Pancreas (tissue), 10 donors: ENCODE measurements at regions not wholly inside any gene's neighbourhood (a gene's known extent, or its start where the extent isn't known, plus 50 kb on each side); places are given as distances from the start of the nearest gene placed in this dataset.

Experiments
- ATAC-seq, 4 donors: fragments of 200-7000 bp; cut with Tn5 transposase; one replicate each; pipeline versions ENCODE4 v1.8.0 to v1.9.1; 2020; ENCODE audit warnings: mild to moderate bottlenecking in 4 of 4, moderate library complexity in 4 of 4
- DNase-seq, 6 donors: peaks; one replicate each; pipeline ENCODE4 v3.0.0-alpha.2; 2020
- FAIRE-seq: peaks from 2 replicates; lab custom pipeline; 2012; peaks lifted over from hg19 to GRCh38; lab: Jason Lieb, UNC
- H3K27ac ChIP-seq, 4 donors: fragments of 200-600 bp; sonication (generic); 1 replicate in 3 of 4; 2 replicates in 1 of 4; pipeline versions ENCODE4 v1.5.0 to v1.8.0; 2020
- H3K27me3 ChIP-seq, 4 donors: fragments of 200-600 bp; one replicate each; pipeline ENCODE4 v1.8.0; 2021
- H3K36me3 ChIP-seq, 3 donors: fragments of 200-600 bp; sonication (generic) in 1 of 3; one replicate each; pipeline versions ENCODE4 v1.5.0 to v1.8.0; 2020 to 2021
- H3K4me1 ChIP-seq, 3 donors: fragments of 200-600 bp; one replicate each; pipeline ENCODE4 v1.8.0; 2021
- H3K4me3 ChIP-seq, 4 donors: fragments of 200-600 bp; sonication (generic) in 2 of 4; one replicate each; pipeline versions ENCODE4 v1.5.0 to v1.8.0; 2020 to 2021
- H3K9me3 ChIP-seq, 4 donors: fragments of 200-600 bp; one replicate each; pipeline ENCODE4 v1.8.0; 2021
- whole genome bisulfite sequencing, 2 donors: extraction: QIAGEN DNeasy Blood & Tissue Kit; methylation state at CpG; one replicate each; pipeline ENCODE4 v1.1.7; 2013; 5-methylcytosine and 5-hydroxymethylcytosine counted together
- intact Hi-C, 3 donors: fragments of 100-400 bp; cut with DNase I; formaldehyde crosslinking; loops; one replicate each; pipeline versions ENCODE4 v1.11.1 to v1.14.2; 2022
- TF ChIP-seq, protein P1 (sequence below), 4 donors: fragments of 200-600 bp; sonication (generic) in 3 of 4; IDR thresholded peaks; one replicate each; pipeline versions ENCODE4 v1.5.0 to v1.8.0; 2021; ENCODE audit warnings: antibody characterized with exemption in 4 of 4
- donor health status: healthy with polysubstance abuse.
- donor health status: DM: no; HTN: no; CAD: no; lungs with moderate emphysema.
- donor health status: DM: no; HTN: no; CAD: no.
- donor health status: control.
- donor health status: control.
- donor health status: Bipolar disorder and iron deficiency.
- donor health status: DM: yes; HTN: yes; CAD: no.
- donor health status: DM: no; HTN: no; CAD: no.
- donor health status: DM: no; HTN: no; CAD: no.
- donor health status: DM: yes; HTN: yes; CAD: no.

DNA sequence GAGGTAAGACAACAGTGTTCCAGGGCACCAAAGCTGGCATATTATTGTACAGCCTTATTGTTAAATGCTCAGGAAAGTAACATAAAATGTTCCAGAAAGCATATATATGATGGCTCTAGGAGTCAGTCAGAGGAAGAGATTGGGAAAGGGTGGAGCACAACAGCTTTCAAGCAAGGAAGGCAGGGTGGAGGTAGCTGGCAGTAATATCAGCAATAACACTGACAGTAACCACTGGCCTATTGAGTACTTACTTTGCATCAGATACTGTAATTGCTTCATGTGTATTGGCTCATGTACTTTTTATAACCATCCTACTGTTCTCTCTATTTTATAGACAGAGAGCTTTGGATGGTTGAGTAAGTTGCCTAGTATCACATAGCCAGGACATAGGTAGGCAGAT, 830.2 kb downstream of the DHX35 start:
- Histone ChIP-seq H3K4me3 (no peak overlapping the region), H3K27me3 (no peaks in the 10 kb centered on the region), H3K36me3 (no peaks in the 10 kb centered on the region), H3K27ac (no peak overlapping the region), H3K9me3 (no peaks in the 10 kb centered on the region), H3K4me1 (no peaks in the 10 kb centered on the region)
- no peak for FAIRE-seq
- DNase-seq: no peak
- intact Hi-C loops: no loop called here
- TF ChIP-seq, protein P1, sequence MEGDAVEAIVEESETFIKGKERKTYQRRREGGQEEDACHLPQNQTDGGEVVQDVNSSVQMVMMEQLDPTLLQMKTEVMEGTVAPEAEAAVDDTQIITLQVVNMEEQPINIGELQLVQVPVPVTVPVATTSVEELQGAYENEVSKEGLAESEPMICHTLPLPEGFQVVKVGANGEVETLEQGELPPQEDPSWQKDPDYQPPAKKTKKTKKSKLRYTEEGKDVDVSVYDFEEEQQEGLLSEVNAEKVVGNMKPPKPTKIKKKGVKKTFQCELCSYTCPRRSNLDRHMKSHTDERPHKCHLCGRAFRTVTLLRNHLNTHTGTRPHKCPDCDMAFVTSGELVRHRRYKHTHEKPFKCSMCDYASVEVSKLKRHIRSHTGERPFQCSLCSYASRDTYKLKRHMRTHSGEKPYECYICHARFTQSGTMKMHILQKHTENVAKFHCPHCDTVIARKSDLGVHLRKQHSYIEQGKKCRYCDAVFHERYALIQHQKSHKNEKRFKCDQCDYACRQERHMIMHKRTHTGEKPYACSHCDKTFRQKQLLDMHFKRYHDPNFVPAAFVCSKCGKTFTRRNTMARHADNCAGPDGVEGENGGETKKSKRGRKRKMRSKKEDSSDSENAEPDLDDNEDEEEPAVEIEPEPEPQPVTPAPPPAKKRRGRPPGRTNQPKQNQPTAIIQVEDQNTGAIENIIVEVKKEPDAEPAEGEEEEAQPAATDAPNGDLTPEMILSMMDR (IDR thresholded peaks at IDR 0.05): no peak
- no peak for ATAC-seq

DNA sequence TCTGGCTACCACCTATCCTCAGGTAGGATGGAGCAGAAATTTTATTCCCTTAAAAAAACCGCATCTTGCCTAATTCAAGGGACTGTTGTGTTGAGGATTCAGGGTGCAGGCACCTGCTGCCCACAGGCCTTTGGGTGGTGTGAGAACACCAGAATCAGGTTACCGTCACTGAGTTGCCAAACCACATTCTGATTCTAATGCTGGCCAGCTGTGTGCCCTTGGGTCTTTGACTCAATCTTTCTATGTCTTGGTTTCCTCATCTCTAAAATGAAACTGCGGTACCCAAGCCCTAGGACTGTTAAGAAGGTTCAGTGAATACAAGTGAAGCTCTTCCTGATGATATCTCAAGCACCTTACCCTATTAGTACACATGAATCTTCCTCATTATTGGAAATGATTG, 827.3 kb downstream of the DHX35 start:
- 88 to 89% methylated on average over 3 of the region's 3 CpGs for WGBS, 2 donors
- FAIRE-seq: no peak
- intact Hi-C loops: no loop called here
- H3K27me3 ChIP-seq: no peaks in the 10 kb centered on the region
- H3K27ac ChIP-seq: no peak overlapping the region
- no peak for ATAC-seq
- TF ChIP-seq, protein P1 (IDR thresholded peaks at IDR 0.05): no peak
- no peaks in the 10 kb centered on the region for H3K4me1 ChIP-seq
- H3K4me3 ChIP-seq: no peak overlapping the region
- no peaks in the 10 kb centered on the region for H3K9me3 ChIP-seq
- H3K36me3 ChIP-seq: no peaks in the 10 kb centered on the region
- no peak for DNase-seq

GRCh38 chr20:39785252-39785917, 823.2 kb downstream of the DHX35 start:
- intact Hi-C loops: no loop called here
- TF ChIP-seq, protein P1 (IDR thresholded peaks at IDR 0.05): no peak
- Histone ChIP-seq H3K36me3 (no peaks in the 10 kb centered on the region), H3K9me3 (no peaks in the 10 kb centered on the region), H3K27me3 (peaks cover 0 to 3% (median 0%) of the 10 kb centered on the region in 4 donors), H3K4me3 (no peak overlapping the region), H3K27ac (peak overlapping the region in 2 of 4 donors; percentile 13 to 29), H3K4me1 (no peaks in the 10 kb centered on the region)
- FAIRE-seq (no peak), DNase-seq (no peak), ATAC-seq (peak in 3 of 4 donors; percentile 28 to 67 (median 56))
- WGBS, 2 donors: 12 to 13% methylated on average over 4 of the region's 4 CpGs

DNA sequence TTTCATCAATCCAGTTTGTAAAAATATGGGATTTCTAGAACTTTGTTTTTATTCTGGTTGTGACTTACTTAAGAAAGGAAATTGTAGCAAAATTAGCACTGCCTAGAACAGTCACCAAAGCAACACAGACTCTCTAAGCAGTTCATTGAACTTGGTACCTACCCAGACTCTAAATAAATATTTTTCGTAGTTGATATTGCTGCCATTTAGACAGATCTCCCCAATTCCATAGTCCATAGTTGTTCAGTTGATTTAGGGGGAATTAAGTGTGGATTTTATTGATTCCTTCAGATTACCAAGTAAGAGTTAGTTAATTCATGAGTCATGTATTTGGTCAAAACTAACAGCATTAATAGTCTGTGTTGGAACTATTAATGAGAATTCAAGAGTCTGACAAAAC, 822.5 kb downstream of the DHX35 start:
- H3K27me3 ChIP-seq: peaks cover 0 to 3% (median 0%) of the 10 kb centered on the region in 4 donors
- no peak for DNase-seq
- H3K27ac ChIP-seq: no peak overlapping the region
- intact Hi-C loops: no loop called here
- no peaks in the 10 kb centered on the region for H3K9me3 ChIP-seq
- no peaks in the 10 kb centered on the region for H3K36me3 ChIP-seq
- no peak for ATAC-seq
- no peak overlapping the region for H3K4me3 ChIP-seq
- 14 to 16% methylated on average over 1 of the region's 1 CpG for WGBS, 2 donors
- FAIRE-seq: no peak
- no peaks in the 10 kb centered on the region for H3K4me1 ChIP-seq
- TF ChIP-seq, protein P1 (IDR thresholded peaks at IDR 0.05): no peak

- FAIRE-seq: no peak
- WGBS, 2 donors: 15 to 20% methylated on average over 5 of the region's 5 CpGs
These were observed 816.9 kb downstream of the DHX35 start for GRCh38 chr20:39778847-39779604.

More at GRCh38 chr20:39778847-39779604, 816.9 kb downstream of the DHX35 start:
- Histone ChIP-seq H3K27ac (peak overlapping the region; percentile 14 to 59 (median 42)), H3K4me3 (no peak overlapping the region), H3K27me3 (peaks cover 0 to 3% (median 0%) of the 10 kb centered on the region in 4 donors), H3K36me3 (no peaks in the 10 kb centered on the region), H3K4me1 (no peaks in the 10 kb centered on the region), H3K9me3 (no peaks in the 10 kb centered on the region)
- intact Hi-C loops: no loop called here
- TF ChIP-seq, protein P1 (IDR thresholded peaks at IDR 0.05): no peak
- ATAC-seq: peak; percentile 69 to 85 (median 74)
- DNase-seq: peak in 1 of 6 donors; percentile 14
